Stomach (tissue), 8 donors: ENCODE measurements at regions not wholly inside any gene's neighbourhood (a gene's known extent, or its start where the extent isn't known, plus 50 kb on each side); places are given as distances from the start of the nearest gene placed in this dataset.

Source experiments
- DNase-seq, 2 donors: peaks; one replicate each; pipeline versions ENCODE4 v3.0.0 to v3.0.0-alpha.2; 2013 to 2019
- H3K27ac ChIP-seq, 5 donors: fragments of 200-600 bp in 4 of 5; sonication (generic) in 4 of 5; one replicate each; pipeline ENCODE4 v1.5.1; 2013 to 2019; ENCODE audit warnings: mild to moderate bottlenecking in 1 of 5, moderate library complexity in 1 of 5
- H3K27me3 ChIP-seq, 3 donors: fragments of 200-600 bp; sonication (generic); one replicate each; pipeline ENCODE4 v1.5.1; 2017 to 2019; ENCODE audit warnings: mixed run types in 1 of 3
- H3K36me3 ChIP-seq, 4 donors: fragments of 200-600 bp; sonication (generic); 1 replicate in 3 of 4; 2 replicates in 1 of 4; pipeline ENCODE4 v1.5.1; 2016 to 2019
- H3K4me1 ChIP-seq, 4 donors: fragments of 200-600 bp; sonication (generic); one replicate each; pipeline ENCODE4 v1.5.1; 2016 to 2019
- H3K4me3 ChIP-seq, 4 donors: fragments of 200-600 bp; sonication (generic) in 3 of 4; one replicate each; pipeline ENCODE4 v1.5.1; 2016 to 2019; ENCODE audit warnings: mild to moderate bottlenecking in 1 of 4
- H3K9me3 ChIP-seq, 4 donors: fragments of 200-600 bp; sonication (generic); one replicate each; pipeline ENCODE4 v1.5.1; 2016 to 2019
- CTCF ChIP-seq, 7 experiments: fragments of 450-650 bp in 4 of 7; fragments of 200-600 bp in 3 of 7; sonication (generic) in 3 of 7; IDR thresholded peaks; one replicate each; pipeline ENCODE4 v1.5.1; 2016 to 2019; ENCODE audit warnings: antibody characterized with exemption in 7 of 7, control low read depth in 2 of 7, mild to moderate bottlenecking in 1 of 7
- EP300 ChIP-seq: sonication (generic); formaldehyde crosslinking; IDR thresholded peaks from one replicate; pipeline ENCODE4 v1.6.1; 2017; ENCODE audit warnings: antibody characterized with exemption
- POLR2A ChIP-seq, 4 donors: fragments of 450-650 bp; IDR thresholded peaks; one replicate each; pipeline ENCODE4 v1.6.1; 2016; ENCODE audit warnings: antibody characterized with exemption in 4 of 4, control low read depth in 2 of 4, mild to moderate bottlenecking in 1 of 4, moderate library complexity in 1 of 4
- POLR2AphosphoS5 ChIP-seq, 3 donors: sonication (generic); formaldehyde crosslinking; IDR thresholded peaks; one replicate each; pipeline ENCODE4 v1.6.1; 2016; ENCODE audit warnings: antibody characterized with exemption in 3 of 3
- WGBS, 5 donors: extraction: QIAGEN DNeasy Blood & Tissue Kit in 3 of 5; methylation state at CpG; one replicate each; pipeline versions ENCODE4 v1.1.5 to v1.1.7; 2013 to 2018; 5-methylcytosine and 5-hydroxymethylcytosine counted together
- intact Hi-C: fragments of 100-400 bp; cut with DNase I; formaldehyde crosslinking; loops from one replicate; pipeline ENCODE4 v1.15.1; 2023; ENCODE audit warnings: low total_unique reads
- donor health status: healthy with polysubstance abuse.
- donor health status: Bipolar disorder and iron deficiency.
- donor health status: healthy.

- Histone ChIP-seq H3K27ac (peak overlapping the region; percentile 52 to 91 (median 80)), H3K27me3 (no peaks in the 10 kb centered on the region), H3K4me1 (peaks cover 46 to 66% (median 52%) of the 10 kb centered on the region in 4 donors), H3K9me3 (peaks cover 0 to 9% (median 6%) of the 10 kb centered on the region in 4 donors), H3K4me3 (no peak overlapping the region), H3K36me3 (no peaks in the 10 kb centered on the region)
- intact Hi-C loops = no loop called here
- WGBS, 5 donors = 31 to 60% (median 46%) methylated on average over 12 of the region's 12 CpGs
- peak in 1 of 2 donors; percentile 59 for DNase-seq
- no peak for TF ChIP-seq EP300
- no peak for TF ChIP-seq CTCF (IDR thresholded peaks at IDR 0.05)
- TF ChIP-seq POLR2AphosphoS5 (IDR thresholded peaks at IDR 0.05) = no peak
- no peak for TF ChIP-seq POLR2A (IDR thresholded peaks at IDR 0.05)
Observed at GRCh38 chr3:194879126-194879877, 193.6 kb downstream of the FAM43A start.

DNA sequence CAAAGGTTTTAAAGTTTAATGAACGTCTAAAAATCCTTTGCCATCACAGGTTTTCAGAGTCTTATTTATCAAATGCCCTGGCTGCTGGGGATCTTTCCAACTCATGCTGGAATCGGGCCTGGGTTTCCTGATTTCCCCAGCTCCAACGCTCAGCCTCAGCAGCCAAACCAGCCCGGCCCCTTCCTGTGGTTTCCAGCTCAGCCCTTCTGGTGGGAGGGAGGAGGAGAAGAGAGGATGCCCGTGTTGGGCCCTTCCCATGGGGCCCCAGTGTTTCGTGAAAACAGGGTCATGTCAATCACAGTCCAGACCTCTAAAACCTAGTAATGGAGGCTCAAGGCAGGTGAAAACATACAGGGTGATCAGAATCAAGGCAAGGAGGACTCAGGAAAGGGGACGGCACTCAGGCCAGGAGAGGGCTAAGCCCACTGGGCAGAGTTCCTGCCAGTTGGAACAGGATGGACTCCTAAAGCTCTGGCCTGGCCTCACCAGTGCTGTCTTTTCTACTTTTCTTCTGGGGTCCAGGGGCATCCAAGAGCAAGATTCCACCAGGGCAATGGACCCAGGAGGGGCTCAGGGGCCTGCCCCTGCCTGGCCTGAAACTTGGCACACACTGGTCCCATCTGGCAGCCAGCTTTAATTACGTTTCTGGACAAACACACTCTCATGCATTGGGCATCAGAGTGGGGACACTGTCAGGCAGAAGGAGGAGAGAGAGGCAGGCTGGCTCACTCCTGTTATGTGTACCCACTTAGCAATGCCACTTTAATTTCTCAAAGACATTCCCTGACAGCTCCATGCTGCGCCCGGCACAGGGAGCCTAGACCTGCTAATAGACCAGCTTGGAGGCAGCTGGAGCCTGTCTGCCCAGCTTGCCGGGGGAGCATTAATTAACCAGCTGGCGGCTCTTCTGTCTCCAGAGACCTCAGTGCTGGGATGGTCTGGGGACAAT, 194.6 kb downstream of the FAM43A start:
- Histone ChIP-seq H3K27me3 (no peaks in the 10 kb centered on the region), H3K4me3 (no peak overlapping the region), H3K4me1 (peaks cover 46 to 66% (median 52%) of the 10 kb centered on the region in 4 donors), H3K36me3 (no peaks in the 10 kb centered on the region), H3K9me3 (peaks cover 0 to 15% (median 8%) of the 10 kb centered on the region in 4 donors), H3K27ac (peak overlapping the region; percentile 70 to 91 (median 82))
- TF ChIP-seq CTCF (IDR thresholded peaks at IDR 0.05) (no peak), EP300 (no peak), POLR2AphosphoS5 (IDR thresholded peaks at IDR 0.05) (peak in 1 of 3 donors; percentile 22)
- 8 to 21% (median 16%) methylated on average over 11 to 12 of the region's 12 CpGs for WGBS, 5 donors
- DNase-seq = peak; percentile 68 to 77
- intact Hi-C loops = no loop called here

DNA sequence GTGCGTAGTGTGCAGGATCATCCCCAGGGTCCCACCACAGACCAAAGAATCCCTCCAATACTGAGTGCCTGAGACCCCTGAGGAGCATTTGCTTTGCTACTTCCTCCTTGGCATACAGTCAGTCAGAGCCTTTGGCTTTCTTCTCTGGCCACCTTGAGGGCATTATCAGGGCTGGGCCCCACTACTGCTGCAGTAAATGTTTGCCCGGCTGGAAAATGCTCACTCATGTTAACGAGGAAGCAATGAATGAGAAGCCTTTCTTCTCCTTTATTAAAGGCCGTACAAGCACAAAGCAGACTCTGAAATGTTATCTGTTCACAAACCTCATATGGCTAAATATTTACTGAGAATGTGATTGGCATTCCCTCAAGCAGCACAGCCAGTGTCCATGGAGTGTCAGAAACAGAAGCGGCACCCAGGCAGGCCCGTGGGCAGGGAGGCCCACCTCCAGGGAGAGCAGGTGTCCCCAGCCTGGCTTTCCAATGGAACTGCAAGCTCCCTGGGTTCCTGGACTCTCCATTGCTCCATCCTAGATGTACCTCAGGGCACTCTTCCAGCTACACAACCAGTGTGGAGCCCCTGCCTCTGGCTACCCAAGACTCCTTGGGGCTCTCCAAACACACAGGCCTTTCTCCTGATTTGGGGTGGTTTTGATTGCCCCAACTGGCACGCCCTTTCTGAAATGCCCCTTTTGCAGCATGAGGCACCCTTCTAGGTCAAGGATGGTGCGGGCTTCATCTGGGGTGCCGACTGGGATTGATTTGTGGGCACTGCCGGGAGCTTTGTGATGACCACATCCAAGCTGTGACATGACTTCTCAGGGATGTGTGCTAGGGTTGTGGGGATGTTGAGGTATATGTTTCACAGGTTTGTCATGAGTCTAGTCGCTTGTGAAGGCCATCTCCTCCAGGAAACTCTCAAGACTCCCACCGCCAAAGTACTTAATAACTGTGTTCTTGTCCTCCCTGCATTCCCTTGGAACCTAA, 195.6 kb downstream of the FAM43A start:
- Histone ChIP-seq H3K36me3 (no peaks in the 10 kb centered on the region), H3K9me3 (peaks cover 0 to 15% (median 8%) of the 10 kb centered on the region in 4 donors), H3K27ac (peak overlapping the region; percentile 70 to 91 (median 82)), H3K4me1 (peaks cover 46 to 66% (median 52%) of the 10 kb centered on the region in 4 donors), H3K27me3 (no peaks in the 10 kb centered on the region), H3K4me3 (no peak overlapping the region)
- intact Hi-C loops = no loop called here
- 48 to 66% (median 57%) methylated on average over 12 of the region's 12 CpGs for WGBS, 5 donors
- peak; percentile 75 to 90 for DNase-seq
- TF ChIP-seq POLR2A (IDR thresholded peaks at IDR 0.05) = no peak
- TF ChIP-seq CTCF (IDR thresholded peaks at IDR 0.05) = peak in 1 of 7 experiments; percentile 15
- TF ChIP-seq EP300 = no peak
- peak in 2 of 3 donors; percentile 20 to 62 for TF ChIP-seq POLR2AphosphoS5 (IDR thresholded peaks at IDR 0.05)
